ENCODE measurements at regions not wholly inside any gene's neighbourhood (a gene's known extent, or its start where the extent isn't known, plus 50 kb on each side); places are given as distances from the start of the nearest gene placed in this dataset.

DNA sequence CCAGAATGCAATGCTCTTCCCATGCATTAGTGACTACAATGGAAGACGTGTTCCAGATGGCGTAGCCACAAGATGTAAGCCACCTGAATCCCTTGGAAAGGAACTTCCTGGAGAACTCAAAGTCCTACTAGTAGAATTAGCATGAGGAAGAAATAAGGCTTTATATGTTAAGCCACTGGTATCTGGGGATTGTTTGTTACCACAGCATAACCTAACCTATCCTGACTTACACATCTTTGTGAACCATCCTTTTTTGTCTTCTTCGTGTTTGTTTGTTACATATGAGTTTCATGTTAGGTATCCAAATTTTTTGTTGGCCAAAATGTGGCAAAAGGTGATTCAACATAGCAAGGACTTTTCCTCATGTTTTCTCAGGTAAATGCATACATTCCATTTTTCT lies 188.9 kb downstream of the C1D start:
- Histone ChIP-seq H3K9me3 (no peaks in the 10 kb centered on the region), H3K4me1 (peaks cover 0 to 3% of the 10 kb centered on the region in 2 donors), H3K27ac (no peak overlapping the region), H3K27me3 (no peaks in the 10 kb centered on the region), H3K36me3 (no peaks in the 10 kb centered on the region), H3K4me3 (no peak overlapping the region)
- in situ Hi-C loops (cut with MboI; ENCODE audit: low sequenced_read_pairs in 4 of 4) = no loop called here
- TF ChIP-seq POLR2A (IDR thresholded peaks at IDR 0.05) = no peak
- ATAC-seq (no peak), DNase-seq (no peak)
- intact Hi-C loops (cut with DNase I; ENCODE audit: low total_unique reads) = no loop called here

DNA sequence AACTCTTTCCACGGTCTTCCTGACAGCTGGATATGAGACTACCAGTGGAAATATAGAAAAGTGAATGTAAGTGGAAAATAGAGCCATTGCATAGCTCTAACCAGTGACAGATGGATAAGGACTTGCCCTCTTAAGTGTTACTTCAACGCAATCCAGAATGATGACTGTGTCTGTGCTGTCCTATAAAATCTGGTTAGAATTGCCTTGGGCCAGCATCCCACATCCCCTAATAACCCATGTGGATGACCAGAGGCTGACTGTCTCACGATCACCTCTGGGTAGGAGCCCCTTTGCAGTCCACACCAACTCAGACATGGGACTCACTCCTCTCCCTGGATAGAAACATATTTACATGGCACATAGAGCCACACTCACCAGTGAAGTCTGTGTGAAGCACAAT lies 186.6 kb downstream of the C1D start:
- H3K27ac ChIP-seq = no peak overlapping the region
- peaks cover 0 to 3% of the 10 kb centered on the region in 2 donors for H3K4me1 ChIP-seq
- H3K36me3 ChIP-seq = no peaks in the 10 kb centered on the region
- no peak overlapping the region for H3K4me3 ChIP-seq
- no peaks in the 10 kb centered on the region for H3K27me3 ChIP-seq
- no peaks in the 10 kb centered on the region for H3K9me3 ChIP-seq
- in situ Hi-C loops (cut with MboI; ENCODE audit: low sequenced_read_pairs in 4 of 4) = no loop called here
- DNase-seq = no peak
- ATAC-seq = no peak
- TF ChIP-seq, protein P1, sequence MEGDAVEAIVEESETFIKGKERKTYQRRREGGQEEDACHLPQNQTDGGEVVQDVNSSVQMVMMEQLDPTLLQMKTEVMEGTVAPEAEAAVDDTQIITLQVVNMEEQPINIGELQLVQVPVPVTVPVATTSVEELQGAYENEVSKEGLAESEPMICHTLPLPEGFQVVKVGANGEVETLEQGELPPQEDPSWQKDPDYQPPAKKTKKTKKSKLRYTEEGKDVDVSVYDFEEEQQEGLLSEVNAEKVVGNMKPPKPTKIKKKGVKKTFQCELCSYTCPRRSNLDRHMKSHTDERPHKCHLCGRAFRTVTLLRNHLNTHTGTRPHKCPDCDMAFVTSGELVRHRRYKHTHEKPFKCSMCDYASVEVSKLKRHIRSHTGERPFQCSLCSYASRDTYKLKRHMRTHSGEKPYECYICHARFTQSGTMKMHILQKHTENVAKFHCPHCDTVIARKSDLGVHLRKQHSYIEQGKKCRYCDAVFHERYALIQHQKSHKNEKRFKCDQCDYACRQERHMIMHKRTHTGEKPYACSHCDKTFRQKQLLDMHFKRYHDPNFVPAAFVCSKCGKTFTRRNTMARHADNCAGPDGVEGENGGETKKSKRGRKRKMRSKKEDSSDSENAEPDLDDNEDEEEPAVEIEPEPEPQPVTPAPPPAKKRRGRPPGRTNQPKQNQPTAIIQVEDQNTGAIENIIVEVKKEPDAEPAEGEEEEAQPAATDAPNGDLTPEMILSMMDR (IDR thresholded peaks at IDR 0.05 in 4 of 5, conservative IDR thresholded peaks at IDR 0.05 in 1 of 5) = no peak
- no peak for TF ChIP-seq POLR2A (IDR thresholded peaks at IDR 0.05)
- intact Hi-C loops (cut with DNase I; ENCODE audit: low total_unique reads) = no loop called here

DNA sequence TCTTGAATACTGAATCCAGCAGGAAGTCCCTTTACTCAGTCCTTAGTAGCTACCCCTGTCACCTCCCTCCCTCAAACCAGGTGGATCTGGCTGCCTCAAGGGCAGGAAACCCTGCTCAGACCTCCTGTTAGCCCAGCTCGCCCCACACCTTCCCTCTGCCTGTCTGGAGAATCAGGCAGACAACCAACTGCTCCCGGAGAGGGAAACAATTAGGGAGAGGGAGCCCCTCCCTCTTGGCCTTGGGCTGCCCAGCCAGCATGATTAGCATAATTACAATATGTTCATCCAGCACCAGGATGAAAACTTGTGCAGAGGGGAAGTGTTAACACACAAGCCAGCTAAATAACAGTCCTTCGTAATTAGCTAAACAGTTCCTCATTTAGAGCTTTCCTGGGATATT lies 185.5 kb downstream of the C1D start:
- no peak overlapping the region for H3K27ac ChIP-seq
- TF ChIP-seq, protein P1 (IDR thresholded peaks at IDR 0.05 in 4 of 5, conservative IDR thresholded peaks at IDR 0.05 in 1 of 5) = no peak
- no peak for TF ChIP-seq POLR2A (IDR thresholded peaks at IDR 0.05)
- H3K4me3 ChIP-seq = no peak overlapping the region
- ATAC-seq (no peak), DNase-seq (no peak)
- in situ Hi-C loops (cut with MboI; ENCODE audit: low sequenced_read_pairs in 4 of 4) = no loop called here
- intact Hi-C loops (cut with DNase I; ENCODE audit: low total_unique reads) = no loop called here
- no peaks in the 10 kb centered on the region for H3K36me3 ChIP-seq
- H3K27me3 ChIP-seq = no peaks in the 10 kb centered on the region
- H3K4me1 ChIP-seq = peaks cover 0 to under 1% of the 10 kb centered on the region in 2 donors
- H3K9me3 ChIP-seq = no peaks in the 10 kb centered on the region

DNA sequence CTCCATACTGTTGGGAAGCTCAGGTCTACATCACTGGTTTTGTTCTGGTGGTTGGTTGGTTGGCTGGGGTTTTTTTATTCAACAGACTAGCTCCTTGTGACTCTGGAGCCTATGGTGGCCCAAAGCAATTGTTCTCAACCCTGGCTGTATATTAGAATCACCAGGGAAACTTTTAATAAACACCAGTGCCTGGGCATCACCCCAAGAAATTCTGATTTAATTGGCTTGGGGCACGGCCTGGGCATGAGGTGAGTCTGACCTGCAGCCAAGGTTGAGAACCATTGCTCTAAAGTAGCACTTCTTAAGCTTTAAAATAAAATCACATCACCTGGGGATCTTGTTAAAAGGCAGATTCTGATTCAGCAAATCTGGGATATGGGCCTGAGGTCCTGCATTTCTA lies 184.1 kb downstream of the C1D start:
- H3K4me3 ChIP-seq = no peak overlapping the region
- H3K36me3 ChIP-seq = no peaks in the 10 kb centered on the region
- DNase-seq (no peak), ATAC-seq (no peak)
- intact Hi-C loops (cut with DNase I; ENCODE audit: low total_unique reads) (no loop called here), in situ Hi-C loops (cut with MboI; ENCODE audit: low sequenced_read_pairs in 4 of 4) (no loop called here)
- H3K27ac ChIP-seq = no peak overlapping the region
- TF ChIP-seq, protein P1 (IDR thresholded peaks at IDR 0.05 in 4 of 5, conservative IDR thresholded peaks at IDR 0.05 in 1 of 5) = no peak
- no peaks in the 10 kb centered on the region for H3K4me1 ChIP-seq
- no peaks in the 10 kb centered on the region for H3K27me3 ChIP-seq
- no peaks in the 10 kb centered on the region for H3K9me3 ChIP-seq

DNA sequence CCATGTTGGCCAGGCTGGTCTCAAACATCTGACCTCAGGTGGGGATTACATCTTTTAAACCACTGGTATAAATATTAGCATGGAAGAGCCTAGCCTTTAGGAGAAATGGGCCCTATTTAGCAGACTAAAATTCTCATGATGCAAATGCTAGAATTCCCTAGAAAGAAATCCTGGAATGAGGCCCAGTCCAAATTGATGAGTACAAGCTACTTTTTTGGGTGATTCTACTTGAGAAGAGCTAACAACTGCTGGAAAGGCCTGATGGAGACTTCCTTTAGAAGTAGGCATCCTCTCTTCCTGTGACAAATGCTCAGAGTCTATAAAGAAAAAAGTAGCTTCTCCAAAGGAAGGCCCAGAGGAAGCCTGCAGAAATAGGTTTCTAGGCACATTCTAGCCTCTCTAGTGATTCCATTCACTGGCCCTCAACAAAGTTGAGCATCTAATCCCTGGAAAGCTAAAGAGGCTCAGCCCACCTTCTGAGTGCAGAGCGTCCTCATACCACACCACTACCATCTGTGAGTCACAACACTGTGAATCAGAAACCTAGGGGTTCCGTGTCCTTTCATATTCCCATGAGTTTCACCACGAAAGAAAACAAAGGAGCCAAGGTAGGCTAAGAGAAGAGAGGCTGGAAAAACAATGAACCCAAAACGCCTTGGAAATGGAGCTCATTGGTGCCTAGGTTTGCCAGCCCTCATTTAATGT lies 183.1 kb downstream of the C1D start:
- no peak overlapping the region for H3K4me3 ChIP-seq
- no peak for TF ChIP-seq POLR2A (IDR thresholded peaks at IDR 0.05)
- TF ChIP-seq, protein P1 (IDR thresholded peaks at IDR 0.05 in 4 of 5, conservative IDR thresholded peaks at IDR 0.05 in 1 of 5) = no peak
- no peak for DNase-seq
- H3K27ac ChIP-seq = no peak overlapping the region
- no peaks in the 10 kb centered on the region for H3K4me1 ChIP-seq
- H3K27me3 ChIP-seq = no peaks in the 10 kb centered on the region
- in situ Hi-C loops (cut with MboI; ENCODE audit: low sequenced_read_pairs in 4 of 4) = no loop called here
- intact Hi-C loops (cut with DNase I; ENCODE audit: low total_unique reads) = no loop called here
- no peak for ATAC-seq
- no peaks in the 10 kb centered on the region for H3K36me3 ChIP-seq
- no peaks in the 10 kb centered on the region for H3K9me3 ChIP-seq

All from gastrocnemius medialis (tissue), 4 donors.